Amygdala (tissue), 56 donors: ENCODE measurements at regions not wholly inside any gene's neighbourhood (a gene's known extent, or its start where the extent isn't known, plus 50 kb on each side); places are given as distances from the start of the nearest gene placed in this dataset.
"Not testable (repeated sequence)": the region's sequence is repeated elsewhere in the genome, so short reads cannot be mapped to it uniquely, and the experiment has no call there.

Experiments
- DNase-seq, 56 donors: peaks; one replicate each; lab custom pipeline; 2025; lab: John Stamatoyannopoulos, UW

- DNase-seq, result no peak
These were observed 73.5 kb upstream of the DHRSX start for GRCh38 chrX:2574271-2574670.

- DNase-seq, result no peak
These were observed 72.0 kb upstream of the DHRSX start for GRCh38 chrX:2572740-2573139.

GRCh38 chrX:2568125-2568524 lies 67.3 kb upstream of the DHRSX start:
- no peak for DNase-seq

- no peak for DNase-seq
These were observed 65.3 kb upstream of the DHRSX start for GRCh38 chrX:2566055-2566454.

GRCh38 chrX:2561456-2561855 lies 60.7 kb upstream of the DHRSX start:
- DNase-seq, result no peak

- no peak for DNase-seq
These were observed 58.3 kb upstream of the DHRSX start for GRCh38 chrX:2559124-2559523.

GRCh38 chrX:2554891-2555290 lies 54.1 kb upstream of the DHRSX start:
- no peak for DNase-seq

GRCh38 chrX:2554066-2554465 lies 53.3 kb upstream of the DHRSX start:
- DNase-seq, result not testable (repeated sequence)

- DNase-seq, result no peak
These were observed 51.9 kb upstream of the DHRSX start for GRCh38 chrX:2552621-2553201.

- no peak for DNase-seq
These were observed 49.7 kb upstream of the DHRSX start for GRCh38 chrX:2550328-2551020.
